H9 (cell line): ENCODE measurements at regions not wholly inside any gene's neighbourhood (a gene's known extent, or its start where the extent isn't known, plus 50 kb on each side); places are given as distances from the start of the nearest gene placed in this dataset.
A peak's percentile ranks its signal among the peaks of the same experiment; 100 is the strongest.

Source experiments
- DNase-seq: peaks from one replicate; pipeline ENCODE4 v3.0.0-alpha.2; 2017
- H2AFZ ChIP-seq: one replicate; pipeline ENCODE4 v1.6.1; 2013; ENCODE audit warnings: mild to moderate bottlenecking, low read length, control low read depth, moderate library complexity
- H2AK5ac ChIP-seq: 2 replicates; pipeline ENCODE4 v1.6.1; 2013; ENCODE audit warnings: low read length, control low read depth, mixed read lengths; ENCODE audit not compliant: insufficient read length
- H2BK120ac ChIP-seq: one replicate; pipeline ENCODE4 v1.6.1; 2013; ENCODE audit warnings: low read depth, mild to moderate bottlenecking, low read length, control low read depth, inconsistent platforms; ENCODE audit not compliant: poor library complexity, severe bottlenecking
- H2BK12ac ChIP-seq: 2 replicates; pipeline ENCODE4 v1.6.1; 2013; ENCODE audit warnings: low read length, control low read depth, mixed read lengths, low read depth; ENCODE audit not compliant: insufficient read length
- H2BK15ac ChIP-seq: 2 replicates; pipeline ENCODE4 v1.6.1; 2013; ENCODE audit warnings: low read depth, low read length, control low read depth
- H2BK20ac ChIP-seq: one replicate; pipeline ENCODE4 v1.6.1; 2013; ENCODE audit warnings: low read depth, mild to moderate bottlenecking, low read length, control low read depth, inconsistent platforms; ENCODE audit not compliant: poor library complexity, severe bottlenecking
- H2BK5ac ChIP-seq: 2 replicates; pipeline ENCODE4 v1.6.1; 2013; ENCODE audit warnings: low read length, control low read depth, mixed read lengths; ENCODE audit not compliant: insufficient read length
- H3K14ac ChIP-seq: 2 replicates; pipeline ENCODE4 v1.6.1; 2013; ENCODE audit warnings: low read length, control low read depth; ENCODE audit not compliant: insufficient read depth
- H3K18ac ChIP-seq: 2 replicates; pipeline ENCODE4 v1.6.1; 2013; ENCODE audit warnings: low read depth, mild to moderate bottlenecking, mixed read lengths, low read length, control low read depth; ENCODE audit not compliant: insufficient read length
- H3K23ac ChIP-seq: 2 replicates; pipeline ENCODE4 v1.6.1; 2013; ENCODE audit warnings: low read length, control low read depth, mixed read lengths, low read depth; ENCODE audit not compliant: insufficient read length
- H3K23me2 ChIP-seq: 2 replicates; pipeline ENCODE4 v1.6.1; 2013; ENCODE audit warnings: low read depth, mild to moderate bottlenecking, mixed read lengths, low read length, control low read depth; ENCODE audit not compliant: insufficient read length, poor library complexity, severe bottlenecking
- H3K27ac ChIP-seq: 2 replicates; pipeline ENCODE4 v1.5.1; 2013; ENCODE audit warnings: low read length, control low read depth, mixed read lengths, low read depth; ENCODE audit not compliant: insufficient read length
- H3K27me3 ChIP-seq: 2 replicates; pipeline ENCODE4 v1.6.1; 2013; ENCODE audit warnings: low read length, control low read depth, inconsistent platforms; ENCODE audit not compliant: insufficient read depth
- H3K4ac ChIP-seq: 2 replicates; pipeline ENCODE4 v1.6.1; 2013; ENCODE audit warnings: low read depth, mild to moderate bottlenecking, control low read depth, inconsistent platforms, low read length, moderate library complexity
- H3K4me1 ChIP-seq: 2 replicates; pipeline ENCODE4 v1.6.1; 2013; ENCODE audit warnings: low read length, control low read depth, inconsistent platforms; ENCODE audit not compliant: insufficient read depth
- H3K4me2 ChIP-seq: 2 replicates; pipeline ENCODE4 v1.6.1; 2013; ENCODE audit warnings: low read length, control low read depth, mixed read lengths; ENCODE audit not compliant: insufficient read length, insufficient read depth
- H3K56ac ChIP-seq: 2 replicates; pipeline ENCODE4 v1.6.1; 2013; ENCODE audit warnings: low read depth, mild to moderate bottlenecking, mixed read lengths, low read length, control low read depth; ENCODE audit not compliant: insufficient read length
- H3K79me1 ChIP-seq: 2 replicates; pipeline ENCODE4 v1.6.1; 2013; ENCODE audit warnings: low read depth, mild to moderate bottlenecking, moderate library complexity, low read length, control low read depth, inconsistent platforms; ENCODE audit not compliant: insufficient read depth, poor library complexity, severe bottlenecking
- H3K79me2 ChIP-seq: 2 replicates; pipeline ENCODE4 v1.6.1; 2013; ENCODE audit warnings: low read length, control low read depth, inconsistent platforms; ENCODE audit not compliant: insufficient read depth
- H3K9ac ChIP-seq: 2 replicates; pipeline ENCODE4 v1.6.1; 2013; ENCODE audit warnings: low read length, control low read depth, mixed read lengths; ENCODE audit not compliant: insufficient read length; ENCODE audit errors: extremely low read depth
- H3K9me3 ChIP-seq: one replicate; pipeline ENCODE4 v1.6.1; 2013; ENCODE audit warnings: low read depth, low read length, inconsistent platforms; ENCODE audit not compliant: control insufficient read depth
- H3T11ph ChIP-seq: one replicate; pipeline ENCODE4 v1.6.1; 2013; ENCODE audit warnings: mild to moderate bottlenecking, low read length, control low read depth, inconsistent platforms
- H4K20me1 ChIP-seq: one replicate; pipeline ENCODE4 v1.6.1; 2013; ENCODE audit not compliant: control insufficient read depth, insufficient read length, insufficient read depth
- H4K5ac ChIP-seq: 2 replicates; pipeline ENCODE4 v1.6.1; 2013; ENCODE audit warnings: low read depth, mild to moderate bottlenecking, mixed read lengths, low read length, control low read depth; ENCODE audit not compliant: insufficient read length
- H4K8ac ChIP-seq: replicated peaks from 2 replicates; pipeline ENCODE4 v1.6.1; 2013; ENCODE audit warnings: low read length, control low read depth, mixed read lengths, low read depth; ENCODE audit not compliant: insufficient read length
- H4K91ac ChIP-seq: 2 replicates; pipeline ENCODE4 v1.6.1; 2013; ENCODE audit warnings: low read depth, mild to moderate bottlenecking, moderate library complexity, mixed read lengths, low read length, control low read depth; ENCODE audit not compliant: insufficient read length
- H3K27ac Mint-ChIP-seq, 3 experiments: 2 replicates in 2 of 3; 3 replicates in 1 of 3; pipeline ENCODE4 v1.8.0; 2020 to 2021; ENCODE audit warnings: mixed read lengths in 3 of 3, mild to moderate bottlenecking in 1 of 3, moderate library complexity in 1 of 3
- H3K27me3 Mint-ChIP-seq: 2 replicates; pipeline ENCODE4 v1.8.0; 2021; ENCODE audit warnings: low read depth, mild to moderate bottlenecking, moderate library complexity, mixed read lengths
- H3K36me3 Mint-ChIP-seq, 3 experiments: 2 replicates in 2 of 3; 3 replicates in 1 of 3; pipeline ENCODE4 v1.8.0; 2020 to 2021; ENCODE audit warnings: low read depth in 3 of 3, mixed read lengths in 3 of 3; ENCODE audit not compliant: insufficient read depth in 1 of 3
- H3K4me1 Mint-ChIP-seq, 2 experiments: 2 replicates each; pipeline ENCODE4 v1.8.0; 2020; ENCODE audit warnings: mixed read lengths in 2 of 2
- H3K4me3 Mint-ChIP-seq, 2 experiments: 2 replicates in 1 of 2; 3 replicates in 1 of 2; pipeline ENCODE4 v1.8.0; 2020 to 2021; ENCODE audit warnings: mild to moderate bottlenecking in 2 of 2, mixed read lengths in 2 of 2, moderate library complexity in 1 of 2
- H3K9me3 Mint-ChIP-seq, 2 experiments: 2 replicates in 1 of 2; 3 replicates in 1 of 2; pipeline ENCODE4 v1.8.0; 2020; ENCODE audit warnings: mild to moderate bottlenecking in 2 of 2, mixed read lengths in 2 of 2, moderate library complexity in 1 of 2
- CTCF ChIP-seq: fragments of 200-600 bp; sonication (generic); conservative IDR thresholded peaks from 3 replicates; pipeline ENCODE4 v1.8.0; 2021; ENCODE audit warnings: antibody characterized with exemption, mild to moderate bottlenecking
- WGBS: extraction: QIAGEN DNeasy Blood & Tissue Kit; methylation state at CpG from one replicate; pipeline ENCODE4 v1.1.7; 2013; ENCODE audit warnings: missing lambda C conversion rate, low lambda C conversion rate, mixed read lengths; ENCODE audit not compliant: insufficient read length; ENCODE audit errors: extremely low coverage; 5-methylcytosine and 5-hydroxymethylcytosine counted together

DNA sequence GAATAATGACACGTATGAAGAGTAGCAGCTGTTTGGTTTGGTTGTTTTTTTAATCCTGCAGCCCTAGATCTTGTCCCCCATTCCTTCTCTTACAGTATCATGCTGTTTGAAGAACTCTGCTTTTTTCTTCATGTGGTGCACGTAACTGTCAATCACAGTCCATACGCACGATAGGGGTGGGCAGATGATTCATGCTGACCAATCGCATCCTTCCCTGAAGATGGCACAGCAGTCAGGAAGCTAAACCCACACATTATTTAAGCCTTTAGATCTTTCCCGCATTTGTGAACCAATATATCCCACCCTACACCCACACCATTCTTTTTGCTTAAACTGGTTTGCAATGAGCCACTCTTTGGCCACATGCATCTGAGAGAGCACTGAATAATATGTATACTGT, 158.9 kb upstream of the PLEKHA5 start:
- no CpG with 5 or more reads among the region's 6 CpGs for WGBS
- Histone ChIP-seq H3K79me2 (no peaks in the 10 kb centered on the region), H4K5ac (no peak overlapping the region), H3K27me3 (no peaks in the 10 kb centered on the region), H3K9ac (no peak overlapping the region), H3K18ac (no peak overlapping the region), H4K91ac (no peak overlapping the region), H3K4me2 (no peak overlapping the region), H3K56ac (no peak overlapping the region), H3K23ac (no peak overlapping the region), H3K14ac (no peak overlapping the region), H3K27ac (no peak overlapping the region), H4K20me1 (no peaks in the 10 kb centered on the region), H3T11ph (no peak overlapping the region), H2AFZ (no peak overlapping the region), H2BK120ac (no peak overlapping the region), H2BK15ac (no peak overlapping the region), H2BK20ac (no peak overlapping the region), H3K4ac (no peak overlapping the region), H3K23me2 (no peaks in the 10 kb centered on the region), H2AK5ac (no peak overlapping the region), H2BK5ac (no peak overlapping the region), H4K8ac (no peak overlapping the region), H3K79me1 (no peaks in the 10 kb centered on the region), H3K9me3 (no peaks in the 10 kb centered on the region), H2BK12ac (no peak overlapping the region), H3K4me1 (peaks cover 10% of the 10 kb centered on the region)
- peaks cover 0 to 4% (median 0%) of the 10 kb centered on the region in 3 experiments; a peak in 1 of 7 replicates for H3K36me3 Mint-ChIP-seq
- H3K9me3 Mint-ChIP-seq, result no peaks in the 10 kb centered on the region
- no peak overlapping the region for H3K27ac Mint-ChIP-seq
- no peaks in the 10 kb centered on the region for H3K27me3 Mint-ChIP-seq
- peak; percentile 52 for DNase-seq
- peaks cover 39 to 42% of the 10 kb centered on the region in 2 experiments for H3K4me1 Mint-ChIP-seq
- TF ChIP-seq CTCF, result no peak
- no peak overlapping the region for H3K4me3 Mint-ChIP-seq
